GM21526 (cell line): ENCODE measurements at regions not wholly inside any gene's neighbourhood (a gene's known extent, or its start where the extent isn't known, plus 50 kb on each side); places are given as distances from the start of the nearest gene placed in this dataset.

ENCODE experiments used
- ATAC-seq: cut with Tn5 transposase; IDR thresholded peaks from one replicate; pipeline ENCODE4 v1.9.1; 2021; ENCODE audit warnings: moderate library complexity; ENCODE audit not compliant: unreplicated experiment, low FRiP score

DNA sequence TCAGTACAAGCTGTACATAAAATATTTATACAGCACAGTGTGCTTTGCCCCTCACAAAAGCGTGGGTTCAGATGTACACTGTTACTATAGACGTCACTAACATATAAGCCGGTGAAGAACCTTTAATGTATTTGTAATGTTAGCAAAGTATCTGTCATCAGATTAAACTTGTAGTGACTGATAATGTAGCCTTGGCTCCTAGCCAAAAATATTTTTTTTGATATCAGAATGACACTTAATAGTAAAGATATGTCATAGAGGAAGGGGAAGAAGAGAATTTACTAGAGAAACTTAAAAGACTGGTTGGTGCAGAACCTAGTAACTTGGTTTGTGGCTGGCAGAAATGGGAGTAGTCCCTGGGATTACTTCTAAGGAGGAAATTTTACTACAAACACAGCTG lies 258.7 kb upstream of the DMRT1 start:
- no peak for ATAC-seq

DNA sequence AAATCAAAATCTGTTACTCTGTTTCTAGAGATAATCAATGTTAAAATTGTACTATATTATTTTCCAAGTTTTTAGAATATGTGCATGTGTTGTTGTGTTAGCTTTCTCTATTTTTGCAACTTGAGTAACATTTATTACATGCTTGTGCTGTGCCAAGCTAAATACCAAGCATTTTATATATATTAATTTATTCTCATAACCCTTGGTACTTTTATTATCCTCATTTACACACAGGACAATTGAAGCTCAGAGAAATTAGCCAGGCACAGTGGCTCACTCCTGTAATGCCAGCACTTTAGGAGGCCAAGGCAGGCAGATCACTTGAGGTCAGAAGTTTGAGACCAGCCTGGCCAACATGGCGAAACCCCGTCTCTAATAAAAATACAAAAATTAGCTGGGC lies 254.0 kb upstream of the DMRT1 start:
- no peak for ATAC-seq

- no peak for ATAC-seq
Observed at GRCh38 chr9:588981-589380, 252.5 kb upstream of the DMRT1 start.

GRCh38 chr9:589723-590122 lies 251.8 kb upstream of the DMRT1 start:
- ATAC-seq: no peak

GRCh38 chr9:591292-591691 lies 250.2 kb upstream of the DMRT1 start:
- no peak for ATAC-seq

- no peak for ATAC-seq
Observed at GRCh38 chr9:592225-592624, 249.3 kb upstream of the DMRT1 start.

DNA sequence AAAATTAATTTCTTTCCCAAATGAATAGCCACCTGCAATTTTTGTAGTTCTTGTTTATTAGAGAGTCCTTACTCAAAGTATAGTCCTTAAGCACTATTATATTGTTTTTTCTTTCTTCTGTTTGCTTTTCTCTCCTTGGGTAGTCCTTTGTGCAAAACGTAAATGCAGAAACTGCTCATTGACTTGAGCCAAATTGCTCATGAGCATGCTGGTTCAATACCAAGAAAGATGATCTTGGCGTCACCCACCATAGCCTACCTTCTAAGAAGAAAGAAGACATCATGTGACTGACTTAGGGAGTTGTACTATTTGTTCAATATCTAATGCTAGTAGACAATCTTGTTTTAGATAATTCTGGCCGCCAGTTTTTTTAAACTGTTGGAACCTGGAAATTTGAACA lies 248.8 kb upstream of the DMRT1 start:
- no peak for ATAC-seq

DNA sequence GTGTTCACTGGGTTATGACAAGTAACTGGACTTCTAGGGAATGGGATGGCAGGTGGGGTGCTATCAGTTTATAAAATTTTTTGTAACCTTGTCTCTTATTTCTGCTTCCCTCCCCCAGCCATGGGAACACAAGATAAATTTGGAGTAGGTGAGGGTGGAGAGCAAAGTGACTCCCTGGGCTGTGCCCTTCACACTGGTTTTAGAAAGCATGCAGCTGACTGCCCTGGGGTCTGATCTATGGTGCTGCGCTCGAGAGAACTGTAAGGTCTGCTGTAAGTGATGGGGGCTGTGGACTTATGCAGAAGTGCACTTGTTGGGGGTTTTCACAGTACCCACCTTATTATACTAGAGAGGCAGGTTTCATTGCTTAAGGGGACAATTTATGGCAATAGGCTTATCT lies 247.7 kb upstream of the DMRT1 start:
- ATAC-seq: no peak

DNA sequence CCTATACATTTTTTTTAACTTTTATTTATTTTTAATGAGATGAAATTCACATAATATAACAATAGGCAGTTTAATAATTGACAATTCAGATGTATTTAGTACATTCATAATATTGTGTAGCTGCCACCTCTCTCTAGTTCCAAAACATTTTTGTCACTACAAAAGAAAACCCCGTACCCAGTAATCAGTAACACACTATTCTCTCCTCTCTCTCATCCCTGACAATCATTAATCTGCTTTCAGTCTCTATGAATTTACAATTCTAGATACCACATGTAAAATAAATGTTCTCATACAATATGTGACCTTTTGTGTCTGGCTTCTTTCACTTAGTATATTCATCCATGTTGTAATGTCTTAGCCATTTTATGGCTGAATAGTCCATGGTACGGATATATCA lies 244.8 kb upstream of the DMRT1 start:
- ATAC-seq: no peak

DNA sequence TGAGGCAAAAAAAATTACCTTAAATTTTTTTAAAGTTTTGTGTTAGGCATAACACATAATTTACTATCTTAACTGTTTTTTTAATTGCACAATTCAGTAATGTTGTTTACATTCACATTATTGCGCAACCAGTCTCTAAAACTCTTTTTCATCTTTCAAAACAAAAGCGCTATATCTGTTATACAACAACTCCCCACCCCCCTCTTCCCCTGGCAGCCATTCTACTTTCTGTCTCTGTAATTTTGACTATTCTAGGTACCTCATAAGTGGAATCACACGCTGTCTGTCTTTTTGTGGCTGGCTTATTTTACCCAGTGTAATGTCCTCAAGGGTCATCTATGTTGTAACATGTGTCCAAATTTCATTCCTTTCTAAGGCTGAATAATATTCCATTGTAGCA lies 241.5 kb upstream of the DMRT1 start:
- no peak for ATAC-seq

DNA sequence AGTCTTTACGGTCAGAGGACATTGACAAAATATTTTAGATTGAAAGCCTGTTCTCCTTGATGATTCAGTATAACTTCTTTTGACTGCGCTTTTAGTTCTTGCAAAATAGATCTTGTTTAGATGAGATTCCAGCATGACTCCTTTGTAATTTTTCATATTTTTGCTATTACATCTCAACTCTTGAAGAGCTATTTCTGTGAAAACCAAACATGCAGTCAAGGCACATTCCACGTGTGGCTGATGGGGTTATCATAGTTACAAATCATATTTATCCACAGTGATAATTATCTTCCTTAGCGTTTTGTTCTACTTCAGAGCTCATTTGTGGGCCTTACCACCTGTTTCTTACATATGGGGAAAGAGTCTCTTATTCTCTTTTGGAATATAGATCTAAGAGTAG lies 238.8 kb upstream of the DMRT1 start:
- no peak for ATAC-seq

- ATAC-seq: no peak
Observed at GRCh38 chr9:603126-603525, 238.4 kb upstream of the DMRT1 start.

- ATAC-seq: no peak
Observed at GRCh38 chr9:607417-607816, 234.1 kb upstream of the DMRT1 start.

DNA sequence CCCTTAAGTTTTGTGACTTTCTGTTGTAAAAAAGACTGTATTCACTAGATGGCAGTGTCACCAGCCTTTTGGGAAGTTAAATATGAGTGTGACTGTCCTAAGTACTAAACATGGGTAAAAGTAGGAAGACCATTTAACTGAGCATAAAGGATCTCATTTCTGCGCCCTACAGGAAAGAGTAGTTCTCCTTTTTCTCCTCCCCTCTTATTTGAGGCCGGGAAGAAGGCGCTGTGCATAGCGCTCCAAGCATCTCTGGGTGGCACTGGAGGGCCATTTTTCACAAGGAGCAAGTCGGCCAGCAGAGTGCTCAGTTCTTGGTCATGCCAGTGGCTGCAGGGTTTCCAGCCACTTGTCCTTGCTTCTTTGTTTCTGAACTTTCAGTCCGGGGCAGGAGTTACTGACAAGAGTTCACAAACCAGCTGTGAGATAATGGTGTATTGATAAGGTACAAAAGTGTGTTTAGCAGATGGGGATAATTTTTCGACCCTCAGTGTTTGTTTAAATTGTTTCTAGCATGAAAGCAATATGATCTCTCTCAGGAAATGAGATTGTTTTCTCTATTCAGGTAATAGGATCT lies 227.6 kb upstream of the DMRT1 start:
- ATAC-seq: peak; percentile 90

DNA sequence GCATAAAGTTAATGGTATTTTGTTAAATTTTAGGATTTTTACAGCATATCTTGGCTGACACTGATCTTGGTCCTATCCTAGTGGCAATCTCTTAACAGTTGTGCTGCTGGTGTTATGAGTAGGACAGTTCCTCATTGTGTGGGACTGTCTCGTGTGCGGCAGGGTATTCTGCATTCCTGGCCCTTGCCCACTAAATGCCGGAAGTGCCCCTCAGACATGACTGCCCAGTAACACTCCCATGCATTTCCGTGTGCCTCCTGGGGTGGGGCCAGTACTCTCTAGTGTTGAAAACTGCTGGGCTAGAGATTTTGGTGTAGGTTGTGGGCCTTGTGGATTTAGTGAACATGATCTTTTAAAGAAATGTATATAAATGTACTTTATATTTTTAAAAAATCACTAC lies 227.1 kb upstream of the DMRT1 start:
- ATAC-seq: no peak

DNA sequence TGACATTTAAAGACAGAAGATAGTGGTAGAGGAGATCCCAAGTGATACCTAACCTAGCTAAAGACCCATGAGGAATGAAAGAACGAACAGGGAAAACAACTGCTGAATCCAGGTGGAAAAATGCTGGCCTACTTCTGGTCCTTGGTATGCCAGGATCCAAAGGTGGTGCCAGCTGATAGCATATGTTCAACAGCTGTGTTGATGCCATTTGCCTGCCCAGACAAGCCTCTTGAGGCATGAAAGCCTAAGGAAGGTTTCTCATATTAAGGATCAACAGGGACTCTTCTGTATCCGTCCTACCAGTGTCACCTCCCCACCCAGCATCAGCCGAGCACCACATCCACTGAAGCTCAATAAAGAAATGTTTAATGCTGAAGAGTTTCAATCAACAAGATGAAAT lies 225.7 kb upstream of the DMRT1 start:
- ATAC-seq: no peak

GRCh38 chr9:616694-617093 lies 224.8 kb upstream of the DMRT1 start:
- ATAC-seq: no peak

DNA sequence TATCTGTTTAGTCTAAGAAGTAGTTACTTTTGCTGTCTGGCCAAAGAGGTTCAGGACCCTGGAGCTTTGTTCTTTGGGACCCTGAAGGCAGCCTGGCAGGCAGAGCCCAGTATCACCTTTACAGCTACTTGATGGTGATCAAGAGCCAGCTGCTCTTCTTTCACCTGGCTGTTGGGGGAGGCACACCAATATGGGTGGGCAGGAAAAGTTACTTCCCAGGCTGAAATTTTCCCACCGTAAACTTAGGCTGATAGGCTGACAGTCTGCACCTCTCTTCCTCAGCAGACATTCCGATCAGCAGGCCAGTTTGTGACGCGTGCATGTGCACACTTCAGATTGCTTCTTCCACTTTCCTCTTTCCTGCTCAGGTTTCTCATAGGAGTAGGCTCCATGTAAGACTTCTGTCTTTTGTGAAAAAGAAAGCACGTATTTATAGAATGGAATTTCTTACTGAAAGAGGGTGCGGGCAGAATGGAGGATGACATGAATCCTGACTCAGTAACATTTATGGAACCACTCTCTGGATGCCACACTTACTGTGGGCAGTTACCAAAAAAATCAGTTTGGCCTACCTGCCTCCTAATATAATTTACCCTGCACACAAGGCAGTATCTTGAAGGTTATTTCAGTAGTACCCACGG lies 223.9 kb upstream of the DMRT1 start:
- ATAC-seq: no peak

- ATAC-seq: no peak
Observed at GRCh38 chr9:618478-618877, 223.0 kb upstream of the DMRT1 start.

- no peak for ATAC-seq
Observed at GRCh38 chr9:621201-621855, 220.2 kb upstream of the DMRT1 start.

DNA sequence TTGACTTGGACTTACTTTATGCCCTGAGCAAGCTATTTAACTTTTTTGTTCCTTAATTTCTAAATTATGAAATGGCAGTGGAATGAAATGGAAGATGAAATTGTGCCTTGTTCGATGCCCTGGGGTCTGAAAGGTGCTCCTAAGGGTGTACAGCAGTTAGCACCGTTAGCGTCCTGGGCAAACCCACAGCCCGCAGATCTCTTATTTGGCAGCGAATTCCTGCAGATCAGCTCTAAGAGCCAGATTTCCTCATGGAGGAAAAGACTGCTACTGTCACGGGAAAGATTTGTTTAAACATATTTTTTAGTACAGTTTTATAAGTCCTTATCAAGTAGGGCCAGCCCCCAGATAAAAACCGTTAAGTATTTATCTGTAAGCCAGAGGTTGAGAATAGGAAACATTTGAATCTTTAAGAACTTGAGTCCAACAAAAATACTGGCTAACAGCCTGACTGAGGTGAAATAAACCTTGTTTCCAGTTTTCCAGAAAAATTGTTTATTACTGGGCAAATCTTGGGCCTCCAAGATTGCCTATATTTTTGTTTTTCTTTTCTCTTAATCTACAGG lies 216.5 kb upstream of the DMRT1 start:
- ATAC-seq: no peak

DNA sequence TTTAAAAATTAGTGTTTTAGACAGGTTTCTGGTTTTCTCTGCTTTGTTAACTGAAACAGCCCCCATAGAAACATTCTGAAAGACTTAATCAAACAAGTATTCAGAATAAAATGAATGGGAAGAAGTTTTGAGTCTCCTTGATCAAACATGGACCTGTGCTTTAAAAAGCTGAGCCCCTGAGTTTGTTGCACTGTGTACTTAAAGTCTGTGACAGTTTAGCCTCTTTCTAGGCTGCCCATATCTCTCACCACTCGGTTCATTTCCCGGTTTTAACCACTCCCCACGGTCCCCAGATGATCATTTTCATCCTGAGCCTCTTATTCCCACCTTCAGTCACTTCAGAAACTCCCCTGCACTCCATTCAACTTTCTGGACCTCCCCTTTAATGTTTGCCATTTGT lies 215.9 kb upstream of the DMRT1 start:
- no peak for ATAC-seq
